Liver (tissue), 8 donors: ENCODE measurements at regions not wholly inside any gene's neighbourhood (a gene's known extent, or its start where the extent isn't known, plus 50 kb on each side); places are given as distances from the start of the nearest gene placed in this dataset.

Source experiments
- DNase-seq: peaks from one replicate; pipeline ENCODE4 v3.0.0-alpha.2; 2017; ENCODE audit warnings: low spot score
- H3K27ac ChIP-seq, 2 donors: one replicate each; pipeline ENCODE4 v1.7.0; 2013; ENCODE audit warnings: inconsistent platforms in 2 of 2, low read length in 2 of 2, control low read depth in 1 of 2, low read depth in 1 of 2, mild to moderate bottlenecking in 1 of 2
- H3K27me3 ChIP-seq, 4 donors: one replicate each; pipeline versions ENCODE4 v1.6.1 to v1.7.0; 2013; ENCODE audit warnings: low read length in 3 of 4, inconsistent platforms in 1 of 4, mild to moderate bottlenecking in 1 of 4, moderate library complexity in 1 of 4; ENCODE audit not compliant: control insufficient read depth in 4 of 4, insufficient read depth in 4 of 4
- H3K36me3 ChIP-seq, 4 donors: one replicate each; pipeline versions ENCODE4 v1.6.1 to v1.7.0; 2013; ENCODE audit warnings: low read length in 3 of 4, mild to moderate bottlenecking in 3 of 4, low read depth in 1 of 4, moderate library complexity in 1 of 4; ENCODE audit not compliant: control insufficient read depth in 4 of 4, insufficient read depth in 3 of 4
- H3K4me1 ChIP-seq, 4 donors: one replicate each; pipeline versions ENCODE4 v1.6.1 to v1.7.0; 2013; ENCODE audit warnings: low read length in 3 of 4, mild to moderate bottlenecking in 3 of 4, moderate library complexity in 1 of 4; ENCODE audit not compliant: control insufficient read depth in 4 of 4, insufficient read depth in 4 of 4
- H3K4me3 ChIP-seq, 3 donors: one replicate each; pipeline versions ENCODE4 v1.6.1 to v1.7.0; 2013; ENCODE audit warnings: low read length in 3 of 3, control low read depth in 1 of 3, low read depth in 1 of 3, mild to moderate bottlenecking in 1 of 3
- H3K9ac ChIP-seq, 2 donors: one replicate each; pipeline ENCODE4 v1.7.0; 2013; ENCODE audit warnings: low read length in 2 of 2, mild to moderate bottlenecking in 2 of 2, moderate library complexity in 2 of 2, control low read depth in 1 of 2, low read depth in 1 of 2
- H3K9me3 ChIP-seq, 4 donors: one replicate each; pipeline versions ENCODE4 v1.6.1 to v1.7.0; 2013; ENCODE audit warnings: low read length in 3 of 4; ENCODE audit not compliant: control insufficient read depth in 4 of 4
- EGR1 ChIP-seq, 2 donors: IDR thresholded peaks; 2 replicates each; pipeline ENCODE4 v1.6.1; 2016 to 2018; ENCODE audit warnings: antibody characterized with exemption in 2 of 2, low read depth in 2 of 2
- FOXA1 ChIP-seq: IDR thresholded peaks from 2 replicates; pipeline ENCODE4 v1.6.1; 2016; ENCODE audit warnings: antibody characterized with exemption
- FOXA2 ChIP-seq: IDR thresholded peaks from 2 replicates; pipeline ENCODE4 v1.6.1; 2016; ENCODE audit warnings: antibody characterized with exemption
- GABPA ChIP-seq, 2 donors: IDR thresholded peaks in 1 of 2; conservative IDR thresholded peaks in 1 of 2; 2 replicates each; pipeline ENCODE4 v1.6.1; 2016; ENCODE audit warnings: antibody characterized with exemption in 2 of 2, mild to moderate bottlenecking in 1 of 2, moderate library complexity in 1 of 2
- HNF4A ChIP-seq, 2 donors: conservative IDR thresholded peaks; 2 replicates each; pipeline ENCODE4 v1.6.1; 2016; ENCODE audit warnings: antibody characterized with exemption in 2 of 2, mild to moderate bottlenecking in 2 of 2
- HNF4G ChIP-seq: IDR thresholded peaks from 2 replicates; pipeline ENCODE4 v1.6.1; 2016; ENCODE audit warnings: antibody characterized with exemption
- JUND ChIP-seq, 2 donors: IDR thresholded peaks; 2 replicates each; pipeline ENCODE4 v1.6.1; 2016; ENCODE audit warnings: antibody characterized with exemption in 2 of 2
- NR2F2 ChIP-seq: IDR thresholded peaks from 2 replicates; pipeline ENCODE4 v1.6.1; 2016; ENCODE audit warnings: antibody characterized with exemption
- RAD21 ChIP-seq, 2 donors: IDR thresholded peaks; 2 replicates each; pipeline ENCODE4 v1.6.1; 2016; ENCODE audit warnings: antibody characterized with exemption in 2 of 2, mild to moderate bottlenecking in 2 of 2
- RXRA ChIP-seq, 2 donors: IDR thresholded peaks; 2 replicates each; pipeline ENCODE4 v1.6.1; 2017 to 2018; ENCODE audit warnings: antibody characterized with exemption in 2 of 2, mild to moderate bottlenecking in 1 of 2
- SP1 ChIP-seq: IDR thresholded peaks from 2 replicates; pipeline ENCODE4 v1.6.1; 2018; ENCODE audit warnings: antibody characterized with exemption, mild to moderate bottlenecking
- TAF1 ChIP-seq: conservative IDR thresholded peaks from 2 replicates; pipeline ENCODE4 v1.6.1; 2016; ENCODE audit warnings: antibody characterized with exemption, mild to moderate bottlenecking
- YY1 ChIP-seq: IDR thresholded peaks from 2 replicates; pipeline ENCODE4 v1.6.1; 2016; ENCODE audit warnings: antibody characterized with exemption, mild to moderate bottlenecking
- WGBS: extraction: QIAGEN DNeasy Blood & Tissue Kit; methylation state at CpG from one replicate; pipeline ENCODE4 v1.1.7; 2013; 5-methylcytosine and 5-hydroxymethylcytosine counted together
- TF ChIP-seq, protein P1 (sequence below): fragments of 150-350 bp; IDR thresholded peaks from 2 replicates; pipeline ENCODE4 v1.5.1; 2017; ENCODE audit warnings: improper control_type of control experiment, low read depth, low read length; ENCODE audit not compliant: missing input control
- TF ChIP-seq, protein P2 (sequence below): IDR thresholded peaks from 2 replicates; pipeline ENCODE4 v1.6.1; 2016; ENCODE audit warnings: antibody characterized with exemption
- TF ChIP-seq, protein P3 (sequence below): IDR thresholded peaks from 2 replicates; pipeline ENCODE4 v1.6.1; 2016; ENCODE audit warnings: antibody characterized with exemption
- TF ChIP-seq, protein P4 (sequence below): IDR thresholded peaks from 2 replicates; pipeline ENCODE4 v1.6.1; 2016; ENCODE audit warnings: antibody characterized with exemption
- TF ChIP-seq, protein P5 (sequence below): IDR thresholded peaks from 2 replicates; pipeline ENCODE4 v1.6.1; 2016; ENCODE audit warnings: antibody characterized with exemption, mild to moderate bottlenecking
- donor health status: healthy.
- donor health status: healthy.
- donor health status: healthy.
- donor health status: healthy.
- donor health status: healthy.

DNA sequence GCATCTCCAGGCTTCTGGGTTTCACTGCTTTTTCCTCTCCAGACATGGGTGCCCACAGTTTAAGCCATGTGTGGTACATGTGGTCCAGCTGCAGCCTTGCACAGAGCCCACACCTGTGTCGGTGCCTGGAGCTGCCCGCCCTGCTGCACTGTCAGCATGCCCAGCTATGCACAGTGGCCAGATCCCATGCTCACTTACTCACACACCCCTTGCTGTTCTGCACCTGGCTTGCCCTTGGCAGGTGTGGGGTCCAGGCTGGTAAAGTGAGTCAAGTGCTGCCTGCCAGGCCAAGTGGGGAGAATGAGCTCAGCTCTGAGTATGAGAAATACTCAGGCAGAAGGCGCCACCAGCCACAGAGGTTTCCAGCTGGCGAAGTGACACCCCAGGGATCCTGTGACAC lies 739.9 kb downstream of the CDH11 start:
- WGBS = 88% methylated on average over 4 of the region's 4 CpGs
- Histone ChIP-seq H3K27ac (no peak overlapping the region), H3K4me3 (no peak overlapping the region), H3K36me3 (no peaks in the 10 kb centered on the region), H3K9me3 (peaks cover 0 to 2% (median 0%) of the 10 kb centered on the region in 4 donors), H3K27me3 (no peaks in the 10 kb centered on the region), H3K9ac (no peak overlapping the region), H3K4me1 (no peaks in the 10 kb centered on the region)
- no peak for DNase-seq
- TF ChIP-seq EGR1 (IDR thresholded peaks at IDR 0.05; ENCODE audit: low read depth in 2 of 2) (no peak), RXRA (IDR thresholded peaks at IDR 0.05) (no peak), RAD21 (IDR thresholded peaks at IDR 0.05) (no peak), FOXA2 (no peak), NR2F2 (no peak), HNF4G (no peak), SP1 (no peak), TAF1 (no peak), GABPA (IDR thresholded peaks at IDR 0.05 in 1 of 2, conservative IDR thresholded peaks at IDR 0.05 in 1 of 2) (no peak), YY1 (no peak), HNF4A (conservative IDR thresholded peaks at IDR 0.05) (no peak), JUND (IDR thresholded peaks at IDR 0.05) (no peak), FOXA1 (no peak)
- TF ChIP-seq, protein P1, sequence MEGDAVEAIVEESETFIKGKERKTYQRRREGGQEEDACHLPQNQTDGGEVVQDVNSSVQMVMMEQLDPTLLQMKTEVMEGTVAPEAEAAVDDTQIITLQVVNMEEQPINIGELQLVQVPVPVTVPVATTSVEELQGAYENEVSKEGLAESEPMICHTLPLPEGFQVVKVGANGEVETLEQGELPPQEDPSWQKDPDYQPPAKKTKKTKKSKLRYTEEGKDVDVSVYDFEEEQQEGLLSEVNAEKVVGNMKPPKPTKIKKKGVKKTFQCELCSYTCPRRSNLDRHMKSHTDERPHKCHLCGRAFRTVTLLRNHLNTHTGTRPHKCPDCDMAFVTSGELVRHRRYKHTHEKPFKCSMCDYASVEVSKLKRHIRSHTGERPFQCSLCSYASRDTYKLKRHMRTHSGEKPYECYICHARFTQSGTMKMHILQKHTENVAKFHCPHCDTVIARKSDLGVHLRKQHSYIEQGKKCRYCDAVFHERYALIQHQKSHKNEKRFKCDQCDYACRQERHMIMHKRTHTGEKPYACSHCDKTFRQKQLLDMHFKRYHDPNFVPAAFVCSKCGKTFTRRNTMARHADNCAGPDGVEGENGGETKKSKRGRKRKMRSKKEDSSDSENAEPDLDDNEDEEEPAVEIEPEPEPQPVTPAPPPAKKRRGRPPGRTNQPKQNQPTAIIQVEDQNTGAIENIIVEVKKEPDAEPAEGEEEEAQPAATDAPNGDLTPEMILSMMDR = no peak
- TF ChIP-seq, protein P2, sequence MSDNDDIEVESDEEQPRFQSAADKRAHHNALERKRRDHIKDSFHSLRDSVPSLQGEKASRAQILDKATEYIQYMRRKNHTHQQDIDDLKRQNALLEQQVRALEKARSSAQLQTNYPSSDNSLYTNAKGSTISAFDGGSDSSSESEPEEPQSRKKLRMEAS = no peak
- TF ChIP-seq, protein P3, sequence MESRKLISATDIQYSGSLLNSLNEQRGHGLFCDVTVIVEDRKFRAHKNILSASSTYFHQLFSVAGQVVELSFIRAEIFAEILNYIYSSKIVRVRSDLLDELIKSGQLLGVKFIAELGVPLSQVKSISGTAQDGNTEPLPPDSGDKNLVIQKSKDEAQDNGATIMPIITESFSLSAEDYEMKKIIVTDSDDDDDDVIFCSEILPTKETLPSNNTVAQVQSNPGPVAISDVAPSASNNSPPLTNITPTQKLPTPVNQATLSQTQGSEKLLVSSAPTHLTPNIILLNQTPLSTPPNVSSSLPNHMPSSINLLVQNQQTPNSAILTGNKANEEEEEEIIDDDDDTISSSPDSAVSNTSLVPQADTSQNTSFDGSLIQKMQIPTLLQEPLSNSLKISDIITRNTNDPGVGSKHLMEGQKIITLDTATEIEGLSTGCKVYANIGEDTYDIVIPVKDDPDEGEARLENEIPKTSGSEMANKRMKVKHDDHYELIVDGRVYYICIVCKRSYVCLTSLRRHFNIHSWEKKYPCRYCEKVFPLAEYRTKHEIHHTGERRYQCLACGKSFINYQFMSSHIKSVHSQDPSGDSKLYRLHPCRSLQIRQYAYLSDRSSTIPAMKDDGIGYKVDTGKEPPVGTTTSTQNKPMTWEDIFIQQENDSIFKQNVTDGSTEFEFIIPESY = no peak
- TF ChIP-seq, protein P4, sequence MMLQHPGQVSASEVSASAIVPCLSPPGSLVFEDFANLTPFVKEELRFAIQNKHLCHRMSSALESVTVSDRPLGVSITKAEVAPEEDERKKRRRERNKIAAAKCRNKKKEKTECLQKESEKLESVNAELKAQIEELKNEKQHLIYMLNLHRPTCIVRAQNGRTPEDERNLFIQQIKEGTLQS = no peak
- TF ChIP-seq, protein P5, sequence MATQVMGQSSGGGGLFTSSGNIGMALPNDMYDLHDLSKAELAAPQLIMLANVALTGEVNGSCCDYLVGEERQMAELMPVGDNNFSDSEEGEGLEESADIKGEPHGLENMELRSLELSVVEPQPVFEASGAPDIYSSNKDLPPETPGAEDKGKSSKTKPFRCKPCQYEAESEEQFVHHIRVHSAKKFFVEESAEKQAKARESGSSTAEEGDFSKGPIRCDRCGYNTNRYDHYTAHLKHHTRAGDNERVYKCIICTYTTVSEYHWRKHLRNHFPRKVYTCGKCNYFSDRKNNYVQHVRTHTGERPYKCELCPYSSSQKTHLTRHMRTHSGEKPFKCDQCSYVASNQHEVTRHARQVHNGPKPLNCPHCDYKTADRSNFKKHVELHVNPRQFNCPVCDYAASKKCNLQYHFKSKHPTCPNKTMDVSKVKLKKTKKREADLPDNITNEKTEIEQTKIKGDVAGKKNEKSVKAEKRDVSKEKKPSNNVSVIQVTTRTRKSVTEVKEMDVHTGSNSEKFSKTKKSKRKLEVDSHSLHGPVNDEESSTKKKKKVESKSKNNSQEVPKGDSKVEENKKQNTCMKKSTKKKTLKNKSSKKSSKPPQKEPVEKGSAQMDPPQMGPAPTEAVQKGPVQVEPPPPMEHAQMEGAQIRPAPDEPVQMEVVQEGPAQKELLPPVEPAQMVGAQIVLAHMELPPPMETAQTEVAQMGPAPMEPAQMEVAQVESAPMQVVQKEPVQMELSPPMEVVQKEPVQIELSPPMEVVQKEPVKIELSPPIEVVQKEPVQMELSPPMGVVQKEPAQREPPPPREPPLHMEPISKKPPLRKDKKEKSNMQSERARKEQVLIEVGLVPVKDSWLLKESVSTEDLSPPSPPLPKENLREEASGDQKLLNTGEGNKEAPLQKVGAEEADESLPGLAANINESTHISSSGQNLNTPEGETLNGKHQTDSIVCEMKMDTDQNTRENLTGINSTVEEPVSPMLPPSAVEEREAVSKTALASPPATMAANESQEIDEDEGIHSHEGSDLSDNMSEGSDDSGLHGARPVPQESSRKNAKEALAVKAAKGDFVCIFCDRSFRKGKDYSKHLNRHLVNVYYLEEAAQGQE = no peak
